ENCODE measurements at regions not wholly inside any gene's neighbourhood (a gene's known extent, or its start where the extent isn't known, plus 50 kb on each side); places are given as distances from the start of the nearest gene placed in this dataset.

- H3K9me3 ChIP-seq (ENCODE audit: insufficient read depth, low read length): no peaks in the 10 kb centered on the region; the same call in 1 of the 2 replicates
- H3K27me3 ChIP-seq (ENCODE audit: low read depth, low read length): no peaks in the 10 kb centered on the region
- H3K79me2 ChIP-seq (ENCODE audit: low read length): no peaks in the 10 kb centered on the region
- no peak overlapping the region for H3K4me3 ChIP-seq (ENCODE audit: low read length)
- no peak overlapping the region for H3K9ac ChIP-seq (ENCODE audit: low read length)
- no peaks in the 10 kb centered on the region for H4K20me1 ChIP-seq (ENCODE audit: insufficient read depth, low read length)
- no peak overlapping the region for H2AFZ ChIP-seq (ENCODE audit: low read depth, low read length)
- no peak for TF ChIP-seq EZH2phosphoT487 (IDR thresholded peaks at IDR 0.05; ENCODE audit: low read depth)
- no peak overlapping the region for H3K4me2 ChIP-seq (ENCODE audit: low read length)
- no peak overlapping the region for H3K27ac ChIP-seq (ENCODE audit: low read length)
- peaks cover 5% of the 10 kb centered on the region; the same call in 1 of the 2 replicates for H3K4me1 ChIP-seq (ENCODE audit: low read length)
- H3K36me3 ChIP-seq (replicated peaks; ENCODE audit: low read depth, low read length): no peaks in the 10 kb centered on the region
Measured at GRCh38 chr11:97740801-97741151, 1280.0 kb upstream of the CNTN5 start.

- Histone ChIP-seq H3K9ac (ENCODE audit: low read length) (no peak overlapping the region), H3K27ac (ENCODE audit: low read length) (peak overlapping the region; percentile 39; the same call in 1 of the 2 replicates), H2AFZ (ENCODE audit: low read depth, low read length) (no peak overlapping the region), H3K36me3 (replicated peaks; ENCODE audit: low read depth, low read length) (no peaks in the 10 kb centered on the region), H4K20me1 (ENCODE audit: insufficient read depth, low read length) (no peaks in the 10 kb centered on the region), H3K4me3 (ENCODE audit: low read length) (no peak overlapping the region), H3K27me3 (ENCODE audit: low read depth, low read length) (no peaks in the 10 kb centered on the region), H3K79me2 (ENCODE audit: low read length) (no peaks in the 10 kb centered on the region), H3K4me2 (ENCODE audit: low read length) (no peak overlapping the region), H3K9me3 (ENCODE audit: insufficient read depth, low read length) (no peaks in the 10 kb centered on the region; the same call in 1 of the 2 replicates), H3K4me1 (ENCODE audit: low read length) (peaks cover 5% of the 10 kb centered on the region; the same call in 1 of the 2 replicates)
- TF ChIP-seq EZH2phosphoT487 (IDR thresholded peaks at IDR 0.05; ENCODE audit: low read depth) (no peak), CTCF (IDR thresholded peaks at IDR 0.05; ENCODE audit: low read depth, low read length) (no peak)
Measured at GRCh38 chr11:97742717-97743116, 1278.0 kb upstream of the CNTN5 start.

- Histone ChIP-seq H3K4me1 (ENCODE audit: low read length) (peaks cover 5% of the 10 kb centered on the region; the same call in 1 of the 2 replicates), H3K9ac (ENCODE audit: low read length) (no peak overlapping the region), H3K36me3 (replicated peaks; ENCODE audit: low read depth, low read length) (no peaks in the 10 kb centered on the region), H2AFZ (ENCODE audit: low read depth, low read length) (no peak overlapping the region), H3K4me3 (ENCODE audit: low read length) (no peak overlapping the region), H3K4me2 (ENCODE audit: low read length) (no peak overlapping the region), H4K20me1 (ENCODE audit: insufficient read depth, low read length) (no peaks in the 10 kb centered on the region), H3K27me3 (ENCODE audit: low read depth, low read length) (no peaks in the 10 kb centered on the region), H3K9me3 (ENCODE audit: insufficient read depth, low read length) (no peaks in the 10 kb centered on the region; the same call in 1 of the 2 replicates), H3K27ac (ENCODE audit: low read length) (peak overlapping the region; percentile 39; the same call in 1 of the 2 replicates), H3K79me2 (ENCODE audit: low read length) (no peaks in the 10 kb centered on the region)
- TF ChIP-seq CTCF (IDR thresholded peaks at IDR 0.05; ENCODE audit: low read depth, low read length): no peak
- no peak for TF ChIP-seq EZH2phosphoT487 (IDR thresholded peaks at IDR 0.05; ENCODE audit: low read depth)
Measured at GRCh38 chr11:97743205-97743742, 1277.5 kb upstream of the CNTN5 start.

- Histone ChIP-seq H3K27me3 (ENCODE audit: low read depth, low read length) (no peaks in the 10 kb centered on the region), H3K9me3 (ENCODE audit: insufficient read depth, low read length) (no peaks in the 10 kb centered on the region; the same call in 1 of the 2 replicates)
Measured at GRCh38 chr11:97745515-97746050, 1275.2 kb upstream of the CNTN5 start.

More at GRCh38 chr11:97745515-97746050, 1275.2 kb upstream of the CNTN5 start:
- Histone ChIP-seq H2AFZ (ENCODE audit: low read depth, low read length) (no peak overlapping the region), H3K4me3 (ENCODE audit: low read length) (no peak overlapping the region), H3K9ac (ENCODE audit: low read length) (no peak overlapping the region), H4K20me1 (ENCODE audit: insufficient read depth, low read length) (no peaks in the 10 kb centered on the region), H3K4me2 (ENCODE audit: low read length) (no peak overlapping the region), H3K27ac (ENCODE audit: low read length) (no peak overlapping the region), H3K4me1 (ENCODE audit: low read length) (peaks cover 5% of the 10 kb centered on the region; the same call in 1 of the 2 replicates), H3K36me3 (replicated peaks; ENCODE audit: low read depth, low read length) (no peaks in the 10 kb centered on the region), H3K79me2 (ENCODE audit: low read length) (no peaks in the 10 kb centered on the region)
- TF ChIP-seq CTCF (IDR thresholded peaks at IDR 0.05; ENCODE audit: low read depth, low read length): no peak

Data from OCI-LY3 (cell line).